D341Med (cell line): ENCODE measurements at regions not wholly inside any gene's neighbourhood (a gene's known extent, or its start where the extent isn't known, plus 50 kb on each side); places are given as distances from the start of the nearest gene placed in this dataset.

ENCODE experiments used
- DNase-seq: peaks from one replicate; pipeline ENCODE4 v3.0.0; 2012; ENCODE audit warnings: low spot score

- DNase-seq, result no peak
Measured at GRCh38 chr4:179465131-179465797, 2023.0 kb upstream of the AGA start.

GRCh38 chr4:179467878-179468277 lies 2025.6 kb upstream of the AGA start:
- DNase-seq, result no peak

GRCh38 chr4:179472164-179472563 lies 2029.9 kb upstream of the AGA start:
- no peak for DNase-seq

- DNase-seq, result no peak
Measured at GRCh38 chr4:179478608-179479007, 2036.4 kb upstream of the AGA start.

- DNase-seq, result no peak
Measured at GRCh38 chr4:179485781-179486180, 2043.5 kb upstream of the AGA start.

GRCh38 chr4:179486570-179487335 lies 2044.5 kb upstream of the AGA start:
- no peak for DNase-seq

- no peak for DNase-seq
Measured at GRCh38 chr4:179492260-179493080, 2050.2 kb upstream of the AGA start.

GRCh38 chr4:179503976-179504375 lies 2061.7 kb upstream of the AGA start:
- no peak for DNase-seq

GRCh38 chr4:179509489-179509888 lies 2067.3 kb upstream of the AGA start:
- no peak for DNase-seq

GRCh38 chr4:179521952-179522351 lies 2079.7 kb upstream of the AGA start:
- DNase-seq, result no peak

- DNase-seq, result no peak
Measured at GRCh38 chr4:179530958-179531357, 2088.7 kb upstream of the AGA start.

GRCh38 chr4:179536694-179537093 lies 2094.5 kb upstream of the AGA start:
- DNase-seq, result no peak

- DNase-seq, result no peak
Measured at GRCh38 chr4:179539641-179540040, 2097.4 kb upstream of the AGA start.

GRCh38 chr4:179543771-179544170 lies 2101.5 kb upstream of the AGA start:
- DNase-seq, result no peak

GRCh38 chr4:179544496-179544895 lies 2102.3 kb upstream of the AGA start:
- DNase-seq, result no peak

- no peak for DNase-seq
Measured at GRCh38 chr4:179552131-179552530, 2109.9 kb upstream of the AGA start.

- no peak for DNase-seq
Measured at GRCh38 chr4:179563741-179564140, 2121.5 kb upstream of the AGA start.

- no peak for DNase-seq
Measured at GRCh38 chr4:179569549-179569948, 2127.3 kb upstream of the AGA start.

GRCh38 chr4:179582164-179582905 lies 2140.1 kb upstream of the AGA start:
- no peak for DNase-seq

- no peak for DNase-seq
Measured at GRCh38 chr4:179583221-179583620, 2141.0 kb upstream of the AGA start.

- no peak for DNase-seq
Measured at GRCh38 chr4:179584101-179584500, 2141.9 kb upstream of the AGA start.

GRCh38 chr4:179585761-179586160 lies 2143.5 kb upstream of the AGA start:
- no peak for DNase-seq
